ENCODE measurements at regions not wholly inside any gene's neighbourhood (a gene's known extent, or its start where the extent isn't known, plus 50 kb on each side); places are given as distances from the start of the nearest gene placed in this dataset.

GRCh38 chr3:182583545-182583944, 209.8 kb upstream of the ATP11B start:
- TF ChIP-seq CHD2 (IDR thresholded peaks at IDR 0.05; ENCODE audit: low read length, partially characterized antibody) (no peak), TAF1 (IDR thresholded peaks at IDR 0.05; ENCODE audit: borderline replicate concordance, low read depth, low read length) (no peak), YY1 (IDR thresholded peaks at IDR 0.05; ENCODE audit: low read depth) (no peak), POLR2AphosphoS5 (IDR thresholded peaks at IDR 0.05; ENCODE audit: low read depth, low read length) (no peak), RFX5 (IDR thresholded peaks at IDR 0.05; ENCODE audit: low read length) (no peak), REST (IDR thresholded peaks at IDR 0.05; ENCODE audit: low read depth, low read length) (no peak), CTCF (IDR thresholded peaks at IDR 0.05) (no peak), GATA2 (CRISPR knock-in tag; IDR thresholded peaks at IDR 0.05) (no peak)

All from SK-N-SH (cell line).